ENCODE measurements at regions not wholly inside any gene's neighbourhood (a gene's known extent, or its start where the extent isn't known, plus 50 kb on each side); places are given as distances from the start of the nearest gene placed in this dataset.

DNA sequence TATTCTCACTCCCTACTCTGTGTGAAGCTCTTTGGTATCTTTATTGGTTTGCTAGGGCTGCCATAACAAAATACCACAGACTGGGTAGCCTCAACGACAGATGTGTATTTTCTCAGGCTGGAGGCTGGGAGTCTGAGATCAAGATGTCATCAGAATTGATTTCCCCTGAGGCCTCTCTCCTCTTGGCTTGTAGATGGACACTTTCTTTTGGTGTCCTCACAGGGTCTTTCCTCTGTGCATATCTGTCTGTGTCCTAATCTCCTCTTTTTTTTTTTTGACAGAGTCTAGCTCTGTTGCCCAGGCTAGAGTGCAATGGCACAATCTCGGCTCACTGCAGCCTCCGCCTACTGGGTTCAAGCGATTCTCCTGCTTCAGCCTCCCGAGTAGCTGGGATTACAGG, 71.4 kb upstream of the KCNJ6 start:
- Histone ChIP-seq H3K4me1 (ENCODE audit: low read depth) (peaks cover 5% of the 10 kb centered on the region), H3K4me3 (no peak overlapping the region), H3K9me3 (no peaks in the 10 kb centered on the region), H3K36me3 (ENCODE audit: low read depth) (no peaks in the 10 kb centered on the region)
- TF ChIP-seq, protein P1, sequence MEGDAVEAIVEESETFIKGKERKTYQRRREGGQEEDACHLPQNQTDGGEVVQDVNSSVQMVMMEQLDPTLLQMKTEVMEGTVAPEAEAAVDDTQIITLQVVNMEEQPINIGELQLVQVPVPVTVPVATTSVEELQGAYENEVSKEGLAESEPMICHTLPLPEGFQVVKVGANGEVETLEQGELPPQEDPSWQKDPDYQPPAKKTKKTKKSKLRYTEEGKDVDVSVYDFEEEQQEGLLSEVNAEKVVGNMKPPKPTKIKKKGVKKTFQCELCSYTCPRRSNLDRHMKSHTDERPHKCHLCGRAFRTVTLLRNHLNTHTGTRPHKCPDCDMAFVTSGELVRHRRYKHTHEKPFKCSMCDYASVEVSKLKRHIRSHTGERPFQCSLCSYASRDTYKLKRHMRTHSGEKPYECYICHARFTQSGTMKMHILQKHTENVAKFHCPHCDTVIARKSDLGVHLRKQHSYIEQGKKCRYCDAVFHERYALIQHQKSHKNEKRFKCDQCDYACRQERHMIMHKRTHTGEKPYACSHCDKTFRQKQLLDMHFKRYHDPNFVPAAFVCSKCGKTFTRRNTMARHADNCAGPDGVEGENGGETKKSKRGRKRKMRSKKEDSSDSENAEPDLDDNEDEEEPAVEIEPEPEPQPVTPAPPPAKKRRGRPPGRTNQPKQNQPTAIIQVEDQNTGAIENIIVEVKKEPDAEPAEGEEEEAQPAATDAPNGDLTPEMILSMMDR (IDR thresholded peaks at IDR 0.05): no peak
- no peak for DNase-seq
- intact Hi-C loops (cut with DNase I, micrococcal nuclease): no loop called here
- no peak for ATAC-seq

DNA sequence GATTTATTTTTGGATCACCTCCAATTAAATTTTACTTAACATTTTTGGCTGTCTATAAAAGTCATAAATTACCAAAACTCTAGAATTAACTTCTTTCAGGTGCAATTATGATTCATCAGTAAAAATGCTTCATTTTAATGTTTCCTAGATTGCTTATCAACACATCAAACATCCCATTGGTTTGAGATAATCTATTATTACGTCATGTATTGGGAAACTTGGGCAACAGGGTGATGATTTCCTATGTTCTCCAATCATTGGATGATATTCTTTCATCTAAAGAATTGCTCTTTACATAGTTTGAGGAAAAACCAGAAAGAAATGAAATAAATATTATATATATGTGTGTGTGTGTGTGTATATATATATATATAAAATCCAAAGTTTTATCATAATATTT, 76.8 kb upstream of the KCNJ6 start:
- Histone ChIP-seq H3K9me3 (no peaks in the 10 kb centered on the region), H3K4me3 (no peak overlapping the region), H3K4me1 (ENCODE audit: low read depth) (no peaks in the 10 kb centered on the region), H3K36me3 (ENCODE audit: low read depth) (no peaks in the 10 kb centered on the region)
- ATAC-seq (no peak), DNase-seq (no peak)
- TF ChIP-seq, protein P1 (IDR thresholded peaks at IDR 0.05): no peak
- intact Hi-C loops (cut with DNase I, micrococcal nuclease): no loop called here

DNA sequence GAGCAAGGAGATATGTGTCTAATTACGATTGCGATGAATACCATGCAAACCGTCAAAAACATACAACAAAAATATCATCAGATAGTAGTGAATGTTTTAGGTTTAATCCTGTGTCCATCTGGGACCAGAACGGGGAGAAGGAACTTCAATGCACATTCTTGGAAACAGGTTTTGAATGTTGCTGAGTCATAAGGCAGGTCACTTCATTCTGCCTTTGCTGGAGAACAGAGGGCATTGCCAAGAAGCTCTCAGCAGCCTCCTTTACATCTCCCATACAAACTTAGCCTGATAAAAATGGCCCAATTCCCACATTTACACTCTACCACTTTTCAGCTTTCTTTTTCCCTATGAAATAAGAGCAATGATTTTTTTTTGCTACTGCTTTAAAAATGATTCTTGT, 78.0 kb upstream of the KCNJ6 start:
- H3K4me1 ChIP-seq (ENCODE audit: low read depth): no peaks in the 10 kb centered on the region
- TF ChIP-seq, protein P1 (IDR thresholded peaks at IDR 0.05): no peak
- no peak overlapping the region for H3K4me3 ChIP-seq
- DNase-seq (no peak), ATAC-seq (no peak)
- no peaks in the 10 kb centered on the region for H3K9me3 ChIP-seq
- H3K36me3 ChIP-seq (ENCODE audit: low read depth): no peaks in the 10 kb centered on the region
- intact Hi-C loops (cut with DNase I, micrococcal nuclease): no loop called here

DNA sequence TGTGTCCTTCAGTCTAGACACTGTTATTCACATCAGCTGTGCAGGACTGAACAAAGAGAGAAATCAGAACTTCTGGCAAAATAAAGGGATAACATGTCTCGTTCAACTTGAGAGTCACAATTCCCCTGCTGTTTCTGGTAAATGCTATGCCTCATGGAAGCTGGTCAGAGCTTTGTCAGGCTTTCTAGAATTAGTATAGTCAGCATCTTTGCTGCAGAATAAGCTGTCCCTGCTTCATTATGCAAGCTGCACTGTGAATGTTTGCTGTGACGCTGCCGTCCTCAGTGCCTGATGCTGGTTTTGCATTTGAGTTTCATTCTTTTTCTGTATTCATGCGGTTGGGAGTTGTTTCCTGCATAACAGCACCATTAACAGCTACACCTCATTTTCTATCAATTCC, 96.4 kb upstream of the KCNJ6 start:
- H3K4me3 ChIP-seq: no peak overlapping the region
- intact Hi-C loops (cut with DNase I, micrococcal nuclease): no loop called here
- TF ChIP-seq, protein P1 (IDR thresholded peaks at IDR 0.05): no peak
- H3K9me3 ChIP-seq: no peaks in the 10 kb centered on the region
- ATAC-seq (no peak), DNase-seq (no peak)
- no peaks in the 10 kb centered on the region for H3K36me3 ChIP-seq (ENCODE audit: low read depth)
- H3K4me1 ChIP-seq (ENCODE audit: low read depth): no peaks in the 10 kb centered on the region

DNA sequence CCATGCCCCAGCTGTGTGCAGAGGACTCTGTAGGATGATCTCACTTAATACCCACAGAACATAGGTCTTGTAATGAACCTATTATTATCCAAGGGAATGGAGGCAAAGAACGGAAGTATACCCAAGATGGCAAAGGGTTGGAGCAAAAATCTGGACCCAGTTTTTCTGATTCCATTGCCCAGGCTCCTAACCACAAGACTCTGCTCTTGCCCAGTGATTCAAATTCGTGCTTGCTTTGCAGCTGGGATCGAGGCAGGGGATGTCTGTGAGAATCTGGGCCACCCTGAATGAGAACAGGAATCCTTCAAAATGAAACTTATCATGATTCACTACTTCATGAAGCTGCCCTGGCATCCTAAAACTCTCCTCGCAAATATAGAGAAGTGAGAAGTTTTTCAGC, 97.5 kb upstream of the KCNJ6 start:
- no peak for DNase-seq
- Histone ChIP-seq H3K4me1 (ENCODE audit: low read depth) (no peaks in the 10 kb centered on the region), H3K36me3 (ENCODE audit: low read depth) (no peaks in the 10 kb centered on the region), H3K9me3 (no peaks in the 10 kb centered on the region), H3K4me3 (no peak overlapping the region)
- TF ChIP-seq, protein P1 (IDR thresholded peaks at IDR 0.05): no peak
- intact Hi-C loops (cut with DNase I, micrococcal nuclease): no loop called here
- no peak for ATAC-seq

DNA sequence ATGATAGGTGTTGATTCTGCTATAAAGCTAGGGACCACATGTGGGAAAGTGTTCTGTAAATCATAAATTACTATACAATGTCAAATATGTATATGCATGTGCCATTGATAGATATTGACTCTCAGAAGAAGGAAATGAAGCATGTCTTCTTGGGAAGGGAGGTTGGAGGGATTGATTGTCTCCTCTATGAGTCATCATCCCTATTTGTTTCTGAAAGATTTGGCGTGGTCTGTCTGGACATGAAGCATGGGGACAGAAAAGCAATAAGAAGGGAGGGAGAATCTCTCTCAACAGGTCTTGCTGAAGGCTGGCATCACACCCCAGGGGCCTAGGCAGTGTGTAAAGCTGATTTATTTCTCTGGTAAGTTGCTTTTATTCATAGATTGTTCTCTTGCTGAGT, 98.0 kb upstream of the KCNJ6 start:
- ATAC-seq: no peak
- Histone ChIP-seq H3K36me3 (ENCODE audit: low read depth) (no peaks in the 10 kb centered on the region), H3K4me3 (no peak overlapping the region), H3K4me1 (ENCODE audit: low read depth) (no peaks in the 10 kb centered on the region), H3K9me3 (no peaks in the 10 kb centered on the region)
- intact Hi-C loops (cut with DNase I, micrococcal nuclease): no loop called here
- no peak for DNase-seq
- TF ChIP-seq, protein P1 (IDR thresholded peaks at IDR 0.05): no peak

All from mucosa of descending colon (tissue), 3 donors.